BJ (cell line): ENCODE measurements at regions not wholly inside any gene's neighbourhood (a gene's known extent, or its start where the extent isn't known, plus 50 kb on each side); places are given as distances from the start of the nearest gene placed in this dataset.
"Not testable (repeated sequence)": the region's sequence is repeated elsewhere in the genome, so short reads cannot be mapped to it uniquely, and the experiment has no call there.

Source experiments
- CTCF ChIA-PET: fragments of 350-600 bp; formaldehyde crosslinking; extraction: SDS; loops from one replicate; lab custom pipeline; 2021; ENCODE audit warnings: antibody characterized with exemption, inconsistent platforms; lab: Yijun Ruan, JAX
- POLR2A ChIA-PET: fragments of 300-600 bp; sonication (Branson Sonifier 250); formaldehyde crosslinking; extraction: SDS; loops from one replicate; lab custom pipeline; 2021; ENCODE audit warnings: antibody characterized with exemption; lab: Charles Lee
- DNase-seq: peaks from one replicate; pipeline ENCODE4 v3.0.0-alpha.2; 2011; ENCODE audit warnings: low read depth
- H3K27me3 ChIP-seq: 2 replicates; pipeline ENCODE4 v1.6.0; 2011; ENCODE audit warnings: low read length; ENCODE audit not compliant: control insufficient read depth, insufficient read depth
- H3K36me3 ChIP-seq: 2 replicates; pipeline ENCODE4 v1.5.1; 2011; ENCODE audit warnings: low read length; ENCODE audit not compliant: control insufficient read depth, insufficient read depth
- H3K4me3 ChIP-seq: 2 replicates; pipeline ENCODE4 v1.5.1; 2011; ENCODE audit warnings: low read depth, mild to moderate bottlenecking, control low read depth, low read length
- CTCF ChIP-seq: IDR thresholded peaks from 2 replicates; pipeline ENCODE4 v1.5.1; 2011; ENCODE audit warnings: low read depth, mild to moderate bottlenecking, control low read depth, inconsistent platforms, low read length, moderate library complexity; ENCODE audit not compliant: insufficient read depth

GRCh38 chr4:188336891-188337290 is 197.7 kb downstream of the TRIML1 start:
- ChIA-PET POLR2A (no interaction called here), CTCF (no interaction called here)
- H3K36me3 ChIP-seq = no peaks in the 10 kb centered on the region
- TF ChIP-seq CTCF = no peak
- H3K4me3 ChIP-seq = no peak overlapping the region
- no peaks in the 10 kb centered on the region for H3K27me3 ChIP-seq
- DNase-seq = no peak

- no peak for TF ChIP-seq CTCF
- Histone ChIP-seq H3K27me3 (no peaks in the 10 kb centered on the region), H3K36me3 (no peaks in the 10 kb centered on the region), H3K4me3 (no peak overlapping the region)
- no peak for DNase-seq
- POLR2A ChIA-PET = no interaction called here
- CTCF ChIA-PET = no interaction called here
These were observed 202.2 kb downstream of the TRIML1 start for GRCh38 chr4:188341428-188341827.

GRCh38 chr4:188346171-188346809 is 207.0 kb downstream of the TRIML1 start:
- TF ChIP-seq CTCF = no peak
- Histone ChIP-seq H3K27me3 (no peaks in the 10 kb centered on the region), H3K36me3 (no peaks in the 10 kb centered on the region), H3K4me3 (no peak overlapping the region)
- ChIA-PET CTCF (no interaction called here), POLR2A (no interaction called here)
- no peak for DNase-seq

GRCh38 chr4:188347339-188347738 is 208.1 kb downstream of the TRIML1 start:
- no peaks in the 10 kb centered on the region for H3K36me3 ChIP-seq
- no peak overlapping the region for H3K4me3 ChIP-seq
- no peak for TF ChIP-seq CTCF
- CTCF ChIA-PET = no interaction called here
- no peaks in the 10 kb centered on the region for H3K27me3 ChIP-seq
- POLR2A ChIA-PET = no interaction called here
- DNase-seq = no peak

GRCh38 chr4:188349569-188349968 is 210.3 kb downstream of the TRIML1 start:
- H3K4me3 ChIP-seq, DNase-seq, H3K27me3 ChIP-seq, H3K36me3 ChIP-seq, CTCF ChIA-PET, POLR2A ChIA-PET: not testable (repeated sequence)

GRCh38 chr4:188363196-188363595 is 224.0 kb downstream of the TRIML1 start:
- no peak overlapping the region for H3K4me3 ChIP-seq

More at GRCh38 chr4:188363196-188363595, 224.0 kb downstream of the TRIML1 start:
- CTCF ChIA-PET = no interaction called here
- TF ChIP-seq CTCF = no peak
- Histone ChIP-seq H3K36me3 (no peaks in the 10 kb centered on the region), H3K27me3 (no peaks in the 10 kb centered on the region)
- POLR2A ChIA-PET = no interaction called here
- no peak for DNase-seq
